GM10248 (cell line): ENCODE measurements at regions not wholly inside any gene's neighbourhood (a gene's known extent, or its start where the extent isn't known, plus 50 kb on each side); places are given as distances from the start of the nearest gene placed in this dataset.

ENCODE experiments used
- CTCF ChIA-PET: fragments of 300-600 bp; sonication (Branson Sonifier 250); formaldehyde crosslinking; extraction: SDS; loops from one replicate; lab custom pipeline; 2021; ENCODE audit warnings: antibody characterized with exemption; lab: Yijun Ruan, JAX
- POLR2A ChIA-PET: fragments of 350-650 bp; sonication (Branson Sonifier 250); formaldehyde crosslinking; extraction: SDS; loops from one replicate; lab custom pipeline; 2020; ENCODE audit warnings: antibody characterized with exemption; lab: Yijun Ruan, JAX
- DNase-seq: peaks from one replicate; pipeline ENCODE4 v3.0.0; 2012; ENCODE audit errors: extremely low spot score
- CTCF ChIP-seq: IDR thresholded peaks from 2 replicates; pipeline ENCODE4 v1.5.1; 2012; ENCODE audit warnings: mild to moderate bottlenecking, low read depth; ENCODE audit errors: extremely low read depth, missing control alignments, control extremely low read depth

GRCh38 chr2:60359569-60359968 is 193.9 kb downstream of the BCL11A start:
- ChIA-PET CTCF (interaction anchor here (1.2 kb wide), 1 partner anchor 222 kb away, joined by 3 read pairs; no protein-coding TSS in a partner anchor), POLR2A (no interaction called here)
- DNase-seq = no peak
- TF ChIP-seq CTCF = no peak

- POLR2A ChIA-PET = no interaction called here
- CTCF ChIA-PET = no interaction called here
- DNase-seq = no peak
- TF ChIP-seq CTCF = no peak
Measured at GRCh38 chr2:60358476-60358875, 195.0 kb downstream of the BCL11A start.

GRCh38 chr2:60357996-60358395 is 195.5 kb downstream of the BCL11A start:
- ChIA-PET CTCF (no interaction called here), POLR2A (no interaction called here)
- no peak for TF ChIP-seq CTCF
- no peak for DNase-seq

- TF ChIP-seq CTCF = no peak
- ChIA-PET POLR2A (no interaction called here), CTCF (interaction anchor here (0.7 to 1.3 kb wide), 3 partner anchors 14 to 86 kb away, joined by 3 to 5 read pairs (median 3); no protein-coding TSS in a partner anchor)
- DNase-seq = no peak
Measured at GRCh38 chr2:60356346-60356745, 197.1 kb downstream of the BCL11A start.

- POLR2A ChIA-PET = no interaction called here
- no peak for TF ChIP-seq CTCF
- CTCF ChIA-PET = interaction anchor here (2.4 kb wide), 1 partner anchor 10 kb away, joined by 6 read pairs; no protein-coding TSS in a partner anchor
- DNase-seq = no peak
Measured at GRCh38 chr2:60355849-60356261, 197.6 kb downstream of the BCL11A start.

GRCh38 chr2:60354713-60355112 is 198.7 kb downstream of the BCL11A start:
- CTCF ChIA-PET = interaction anchor here (1.4 to 3.7 kb wide), 4 partner anchors 9 to 228 kb away, joined by 3 to 11 read pairs (median 4); no protein-coding TSS in a partner anchor
- POLR2A ChIA-PET = no interaction called here
- TF ChIP-seq CTCF = no peak

GRCh38 chr2:60353863-60354262 is 199.6 kb downstream of the BCL11A start:
- peak; percentile 45 for DNase-seq
- ChIA-PET CTCF (interaction anchor here (0.6 to 3.7 kb wide), 6 partner anchors 10 to 228 kb away, joined by 3 to 11 read pairs (median 3); no protein-coding TSS in a partner anchor), POLR2A (no interaction called here)
- no peak for TF ChIP-seq CTCF

More at GRCh38 chr2:60354713-60355112, 198.7 kb downstream of the BCL11A start:
- DNase-seq = no peak
